T-helper 22 cell (primary cell): ENCODE measurements at regions not wholly inside any gene's neighbourhood (a gene's known extent, or its start where the extent isn't known, plus 50 kb on each side); places are given as distances from the start of the nearest gene placed in this dataset.
"Not testable (repeated sequence)": the region's sequence is repeated elsewhere in the genome, so short reads cannot be mapped to it uniquely, and the experiment has no call there.

ENCODE experiments used
- DNase-seq: peaks from one replicate; pipeline ENCODE4 v3.0.0-alpha.2; 2020; ENCODE audit warnings: low read depth

- DNase-seq, result no peak
Observed at GRCh38 chr22:19641254-19641982, 72.9 kb upstream of the SEPTIN5 start.

GRCh38 chr22:19641983-19642451, 72.3 kb upstream of the SEPTIN5 start:
- no peak for DNase-seq

- no peak for DNase-seq
Observed at GRCh38 chr22:19643448-19644313, 70.6 kb upstream of the SEPTIN5 start.

GRCh38 chr22:19644314-19645223, 69.7 kb upstream of the SEPTIN5 start:
- no peak for DNase-seq

- DNase-seq, result no peak
Observed at GRCh38 chr22:19645391-19645790, 68.9 kb upstream of the SEPTIN5 start.

GRCh38 chr22:19645905-19646304, 68.4 kb upstream of the SEPTIN5 start:
- DNase-seq, result no peak

- no peak for DNase-seq
Observed at GRCh38 chr22:19646383-19646782, 67.9 kb upstream of the SEPTIN5 start.

- no peak for DNase-seq
Observed at GRCh38 chr22:19648419-19648929, 65.8 kb upstream of the SEPTIN5 start.

GRCh38 chr22:19652316-19652715, 62.0 kb upstream of the SEPTIN5 start:
- DNase-seq, result no peak

- no peak for DNase-seq
Observed at GRCh38 chr22:19654338-19654987, 59.8 kb upstream of the SEPTIN5 start.

- DNase-seq, result no peak
Observed at GRCh38 chr22:19655399-19655798, 58.9 kb upstream of the SEPTIN5 start.

- DNase-seq, result no peak
Observed at GRCh38 chr22:19656541-19657251, 57.6 kb upstream of the SEPTIN5 start.

GRCh38 chr22:19657252-19658056, 56.8 kb upstream of the SEPTIN5 start:
- DNase-seq, result no peak

GRCh38 chr22:19658057-19658966, 56.0 kb upstream of the SEPTIN5 start:
- no peak for DNase-seq

GRCh38 chr22:19658967-19659804, 55.1 kb upstream of the SEPTIN5 start:
- DNase-seq, result no peak

GRCh38 chr22:19659805-19660345, 54.4 kb upstream of the SEPTIN5 start:
- DNase-seq, result no peak

GRCh38 chr22:19660583-19660982, 53.7 kb upstream of the SEPTIN5 start:
- not testable (repeated sequence) for DNase-seq

GRCh38 chr22:19661156-19661555, 53.1 kb upstream of the SEPTIN5 start:
- DNase-seq, result no peak
